Fibroblast of peridontal ligament (primary cell): ENCODE measurements at regions not wholly inside any gene's neighbourhood (a gene's known extent, or its start where the extent isn't known, plus 50 kb on each side); places are given as distances from the start of the nearest gene placed in this dataset.
A peak's percentile ranks its signal among the peaks of the same experiment; 100 is the strongest.

ENCODE experiments used
- DNase-seq: peaks from one replicate; pipeline ENCODE4 v3.0.0-alpha.2; 2010; ENCODE audit errors: extremely low read depth

GRCh38 chr22:22744412-22745224 lies 100.2 kb downstream of the GGTLC2 start:
- no peak for DNase-seq

- peak; percentile 9 for DNase-seq
Observed at GRCh38 chr22:22745225-22746060, 101.0 kb downstream of the GGTLC2 start.

GRCh38 chr22:22746061-22746962 lies 101.9 kb downstream of the GGTLC2 start:
- no peak for DNase-seq

GRCh38 chr22:22746963-22747933 lies 102.8 kb downstream of the GGTLC2 start:
- DNase-seq, result no peak

GRCh38 chr22:22748297-22748743 lies 103.9 kb downstream of the GGTLC2 start:
- DNase-seq, result peak; percentile 64

GRCh38 chr22:22748756-22749155 lies 104.3 kb downstream of the GGTLC2 start:
- DNase-seq, result no peak

- DNase-seq, result no peak
Observed at GRCh38 chr22:22749167-22749758, 104.8 kb downstream of the GGTLC2 start.

- DNase-seq, result no peak
Observed at GRCh38 chr22:22750335-22751042, 106.1 kb downstream of the GGTLC2 start.

GRCh38 chr22:22751043-22751603 lies 106.7 kb downstream of the GGTLC2 start:
- no peak for DNase-seq

GRCh38 chr22:22752199-22752555 lies 107.8 kb downstream of the GGTLC2 start:
- no peak for DNase-seq

GRCh38 chr22:22752556-22753477 lies 108.4 kb downstream of the GGTLC2 start:
- peak; percentile 64 for DNase-seq

- peak; percentile 9 for DNase-seq
Observed at GRCh38 chr22:22753526-22754267, 109.3 kb downstream of the GGTLC2 start.

- DNase-seq, result no peak
Observed at GRCh38 chr22:22754268-22754657, 109.8 kb downstream of the GGTLC2 start.

- DNase-seq, result no peak
Observed at GRCh38 chr22:22754961-22755777, 110.8 kb downstream of the GGTLC2 start.

GRCh38 chr22:22755778-22756100 lies 111.3 kb downstream of the GGTLC2 start:
- DNase-seq, result no peak

GRCh38 chr22:22756109-22756508 lies 111.7 kb downstream of the GGTLC2 start:
- DNase-seq, result no peak
